ENCODE measurements at regions not wholly inside any gene's neighbourhood (a gene's known extent, or its start where the extent isn't known, plus 50 kb on each side); places are given as distances from the start of the nearest gene placed in this dataset.

DNA sequence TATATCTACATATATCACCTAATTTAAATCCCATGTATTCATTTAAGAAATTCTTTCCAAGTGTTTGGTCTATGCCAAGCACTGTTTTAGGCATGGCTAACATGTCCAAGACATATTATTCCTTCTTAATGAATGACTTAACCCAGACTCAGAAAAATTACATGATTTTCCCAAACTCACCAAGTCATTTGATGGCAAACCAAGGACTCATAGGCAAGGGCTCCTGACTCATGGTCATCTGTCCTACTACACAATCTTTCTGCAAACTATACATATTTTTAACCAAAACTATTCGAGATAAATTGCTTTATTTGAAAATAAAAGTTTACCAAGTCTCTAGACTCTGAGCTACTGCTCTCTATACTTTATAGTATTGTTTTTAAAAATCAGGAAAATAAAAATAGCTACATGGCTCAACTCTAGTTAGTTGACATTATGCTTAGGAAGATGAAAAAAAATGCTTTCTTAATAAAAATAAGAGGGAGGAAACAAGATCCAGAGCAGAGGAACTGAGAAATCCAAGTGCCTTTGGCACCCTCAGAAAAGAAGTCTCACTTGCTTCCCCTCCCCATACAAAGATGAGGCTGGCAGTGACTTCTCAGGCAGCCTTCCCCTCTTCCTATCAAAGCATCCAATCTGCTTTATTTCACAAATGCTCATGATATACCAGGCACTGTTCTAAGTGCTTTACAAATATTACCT lies 182.2 kb downstream of the RSL24D1 start (continued):
- TF ChIP-seq, protein P1, sequence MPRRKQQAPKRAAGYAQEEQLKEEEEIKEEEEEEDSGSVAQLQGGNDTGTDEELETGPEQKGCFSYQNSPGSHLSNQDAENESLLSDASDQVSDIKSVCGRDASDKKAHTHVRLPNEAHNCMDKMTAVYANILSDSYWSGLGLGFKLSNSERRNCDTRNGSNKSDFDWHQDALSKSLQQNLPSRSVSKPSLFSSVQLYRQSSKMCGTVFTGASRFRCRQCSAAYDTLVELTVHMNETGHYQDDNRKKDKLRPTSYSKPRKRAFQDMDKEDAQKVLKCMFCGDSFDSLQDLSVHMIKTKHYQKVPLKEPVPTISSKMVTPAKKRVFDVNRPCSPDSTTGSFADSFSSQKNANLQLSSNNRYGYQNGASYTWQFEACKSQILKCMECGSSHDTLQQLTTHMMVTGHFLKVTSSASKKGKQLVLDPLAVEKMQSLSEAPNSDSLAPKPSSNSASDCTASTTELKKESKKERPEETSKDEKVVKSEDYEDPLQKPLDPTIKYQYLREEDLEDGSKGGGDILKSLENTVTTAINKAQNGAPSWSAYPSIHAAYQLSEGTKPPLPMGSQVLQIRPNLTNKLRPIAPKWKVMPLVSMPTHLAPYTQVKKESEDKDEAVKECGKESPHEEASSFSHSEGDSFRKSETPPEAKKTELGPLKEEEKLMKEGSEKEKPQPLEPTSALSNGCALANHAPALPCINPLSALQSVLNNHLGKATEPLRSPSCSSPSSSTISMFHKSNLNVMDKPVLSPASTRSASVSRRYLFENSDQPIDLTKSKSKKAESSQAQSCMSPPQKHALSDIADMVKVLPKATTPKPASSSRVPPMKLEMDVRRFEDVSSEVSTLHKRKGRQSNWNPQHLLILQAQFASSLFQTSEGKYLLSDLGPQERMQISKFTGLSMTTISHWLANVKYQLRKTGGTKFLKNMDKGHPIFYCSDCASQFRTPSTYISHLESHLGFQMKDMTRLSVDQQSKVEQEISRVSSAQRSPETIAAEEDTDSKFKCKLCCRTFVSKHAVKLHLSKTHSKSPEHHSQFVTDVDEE (CRISPR knock-in tag; IDR thresholded peaks at IDR 0.05): no peak
- no peak for TF ChIP-seq CSRNP3 (CRISPR knock-in tag; IDR thresholded peaks at IDR 0.05)
- TF ChIP-seq SNAI2 (CRISPR knock-in tag; IDR thresholded peaks at IDR 0.05): no peak

DNA sequence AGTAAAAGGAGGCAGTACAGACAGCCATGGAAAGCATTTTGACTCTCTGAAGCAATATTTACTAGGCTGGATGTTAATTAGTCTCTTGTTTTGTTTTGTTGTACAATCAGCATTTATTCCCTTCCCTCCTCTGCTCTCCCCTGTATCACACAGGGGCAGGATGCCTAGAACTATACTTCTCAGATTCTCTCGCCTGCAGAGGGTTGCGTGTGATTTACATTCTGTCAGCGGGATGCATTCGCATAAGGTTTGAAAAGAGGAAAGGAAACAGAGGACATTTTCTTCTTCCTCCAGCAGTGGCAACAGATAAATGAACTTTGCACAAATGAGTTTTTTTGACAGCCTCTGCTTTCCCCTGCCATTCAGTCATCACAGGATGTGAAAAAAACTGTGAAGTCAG lies 188.3 kb downstream of the RSL24D1 start:
- TF ChIP-seq ZFP3 (CRISPR knock-in tag; IDR thresholded peaks at IDR 0.05) (no peak), POU6F1 (CRISPR knock-in tag; IDR thresholded peaks at IDR 0.05; ENCODE audit: borderline replicate concordance, low read depth) (no peak), CSRNP3 (CRISPR knock-in tag; IDR thresholded peaks at IDR 0.05) (no peak), GLIS3 (CRISPR knock-in tag; IDR thresholded peaks at IDR 0.05) (no peak), ISL1 (CRISPR knock-in tag; IDR thresholded peaks at IDR 0.05) (no peak), OSR1 (CRISPR knock-in tag; IDR thresholded peaks at IDR 0.05) (no peak), ZNF8 (CRISPR knock-in tag; IDR thresholded peaks at IDR 0.05) (no peak), TCF4 (CRISPR knock-in tag; IDR thresholded peaks at IDR 0.05; ENCODE audit: borderline replicate concordance) (no peak), ARNTL (CRISPR knock-in tag; IDR thresholded peaks at IDR 0.05; ENCODE audit: borderline replicate concordance, low read depth) (no peak), BACH2 (CRISPR knock-in tag; IDR thresholded peaks at IDR 0.05; ENCODE audit: borderline replicate concordance) (no peak), ESRRG (CRISPR knock-in tag; IDR thresholded peaks at IDR 0.05) (no peak), SNAI2 (CRISPR knock-in tag; IDR thresholded peaks at IDR 0.05) (no peak), ZC3H10 (CRISPR knock-in tag; IDR thresholded peaks at IDR 0.05) (no peak), RARB (CRISPR knock-in tag; IDR thresholded peaks at IDR 0.05) (no peak), ZNF70 (CRISPR knock-in tag; IDR thresholded peaks at IDR 0.05) (no peak), ZFP30 (CRISPR knock-in tag; IDR thresholded peaks at IDR 0.05) (no peak)
- TF ChIP-seq, protein P1 (CRISPR knock-in tag; IDR thresholded peaks at IDR 0.05): no peak
- TF ChIP-seq, protein P2, sequence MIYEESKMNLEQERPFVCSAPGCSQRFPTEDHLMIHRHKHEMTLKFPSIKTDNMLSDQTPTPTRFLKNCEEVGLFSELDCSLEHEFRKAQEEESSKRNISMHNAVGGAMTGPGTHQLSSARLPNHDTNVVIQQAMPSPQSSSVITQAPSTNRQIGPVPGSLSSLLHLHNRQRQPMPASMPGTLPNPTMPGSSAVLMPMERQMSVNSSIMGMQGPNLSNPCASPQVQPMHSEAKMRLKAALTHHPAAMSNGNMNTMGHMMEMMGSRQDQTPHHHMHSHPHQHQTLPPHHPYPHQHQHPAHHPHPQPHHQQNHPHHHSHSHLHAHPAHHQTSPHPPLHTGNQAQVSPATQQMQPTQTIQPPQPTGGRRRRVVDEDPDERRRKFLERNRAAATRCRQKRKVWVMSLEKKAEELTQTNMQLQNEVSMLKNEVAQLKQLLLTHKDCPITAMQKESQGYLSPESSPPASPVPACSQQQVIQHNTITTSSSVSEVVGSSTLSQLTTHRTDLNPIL (CRISPR knock-in tag; IDR thresholded peaks at IDR 0.05; ENCODE audit: low read depth): no peak
- no peak for ATAC-seq

All from SK-N-SH treated with all-trans-retinoic acid at 6 μM for 48 hours (cell line).